Pancreas (tissue), 10 donors: ENCODE measurements at regions not wholly inside any gene's neighbourhood (a gene's known extent, or its start where the extent isn't known, plus 50 kb on each side); places are given as distances from the start of the nearest gene placed in this dataset.

Experiments
- ATAC-seq, 4 donors: fragments of 200-7000 bp; cut with Tn5 transposase; one replicate each; pipeline versions ENCODE4 v1.8.0 to v1.9.1; 2020; ENCODE audit warnings: mild to moderate bottlenecking in 4 of 4, moderate library complexity in 4 of 4
- DNase-seq, 6 donors: peaks; one replicate each; pipeline ENCODE4 v3.0.0-alpha.2; 2020
- FAIRE-seq: peaks from 2 replicates; lab custom pipeline; 2012; peaks lifted over from hg19 to GRCh38; lab: Jason Lieb, UNC
- H3K27ac ChIP-seq, 4 donors: fragments of 200-600 bp; sonication (generic); 1 replicate in 3 of 4; 2 replicates in 1 of 4; pipeline versions ENCODE4 v1.5.0 to v1.8.0; 2020
- H3K27me3 ChIP-seq, 4 donors: fragments of 200-600 bp; one replicate each; pipeline ENCODE4 v1.8.0; 2021
- H3K36me3 ChIP-seq, 3 donors: fragments of 200-600 bp; sonication (generic) in 1 of 3; one replicate each; pipeline versions ENCODE4 v1.5.0 to v1.8.0; 2020 to 2021
- H3K4me1 ChIP-seq, 3 donors: fragments of 200-600 bp; one replicate each; pipeline ENCODE4 v1.8.0; 2021
- H3K4me3 ChIP-seq, 4 donors: fragments of 200-600 bp; sonication (generic) in 2 of 4; one replicate each; pipeline versions ENCODE4 v1.5.0 to v1.8.0; 2020 to 2021
- H3K9me3 ChIP-seq, 4 donors: fragments of 200-600 bp; one replicate each; pipeline ENCODE4 v1.8.0; 2021
- WGBS, 2 donors: extraction: QIAGEN DNeasy Blood & Tissue Kit; methylation state at CpG; one replicate each; pipeline ENCODE4 v1.1.7; 2013; 5-methylcytosine and 5-hydroxymethylcytosine counted together
- intact Hi-C, 3 donors: fragments of 100-400 bp; cut with DNase I; formaldehyde crosslinking; loops; one replicate each; pipeline versions ENCODE4 v1.11.1 to v1.14.2; 2022
- TF ChIP-seq, protein P1 (sequence below), 4 donors: fragments of 200-600 bp; sonication (generic) in 3 of 4; IDR thresholded peaks; one replicate each; pipeline versions ENCODE4 v1.5.0 to v1.8.0; 2021; ENCODE audit warnings: antibody characterized with exemption in 4 of 4
- donor health status: healthy with polysubstance abuse.
- donor health status: DM: no; HTN: no; CAD: no; lungs with moderate emphysema.
- donor health status: DM: no; HTN: no; CAD: no.
- donor health status: control.
- donor health status: control.
- donor health status: Bipolar disorder and iron deficiency.
- donor health status: DM: yes; HTN: yes; CAD: no.
- donor health status: DM: no; HTN: no; CAD: no.
- donor health status: DM: no; HTN: no; CAD: no.
- donor health status: DM: yes; HTN: yes; CAD: no.

DNA sequence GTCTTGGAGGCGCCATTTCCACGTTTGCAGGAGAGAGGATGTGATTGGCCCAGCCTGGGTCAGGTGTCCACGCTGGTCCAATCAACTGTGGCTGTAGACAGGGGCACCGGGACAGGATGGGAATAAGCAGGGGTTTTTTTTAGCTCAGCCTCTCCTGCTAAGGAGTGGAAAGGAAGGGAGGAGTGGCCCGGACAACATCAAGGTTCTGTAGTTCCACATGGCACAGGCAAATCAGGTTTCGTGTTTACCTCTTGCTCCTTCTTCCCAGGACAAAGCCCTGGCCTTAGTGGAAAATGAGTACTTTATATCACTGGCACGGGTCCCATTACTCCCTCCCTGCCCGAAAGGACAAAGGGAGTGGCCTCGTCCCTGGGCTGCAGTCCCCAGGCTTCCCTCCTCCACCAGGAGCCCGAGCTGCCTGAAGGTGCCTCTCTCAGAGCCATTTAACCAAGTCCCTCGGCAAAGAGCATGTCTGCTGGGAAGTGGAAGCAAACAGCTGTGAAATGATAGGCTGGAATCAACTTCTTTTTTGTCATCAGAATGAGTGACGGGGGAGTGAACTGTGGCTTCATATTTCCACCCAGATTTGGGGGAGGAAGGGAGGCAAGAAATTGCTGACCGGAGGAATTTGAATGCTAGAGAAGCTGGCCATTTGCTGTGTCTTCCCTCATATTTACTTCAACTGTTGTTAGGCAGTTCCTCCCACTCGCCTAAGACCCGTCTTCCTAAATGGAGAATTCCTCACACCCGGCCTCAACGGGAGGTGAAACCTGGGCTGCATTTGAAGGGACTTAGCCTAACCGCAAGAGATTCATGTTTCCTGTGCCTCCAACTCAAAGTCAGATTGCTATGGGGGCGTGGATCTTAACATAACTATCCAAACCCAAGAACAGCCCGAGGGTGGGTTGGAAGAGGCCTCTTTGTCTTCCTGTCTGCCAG lies 84.9 kb upstream of the SLC44A3 start:
- 61 to 63% methylated on average over 20 of the region's 20 CpGs for WGBS, 2 donors
- Histone ChIP-seq H3K4me3 (no peak overlapping the region), H3K4me1 (peaks cover 0 to 5% (median 0%) of the 10 kb centered on the region in 3 donors), H3K36me3 (no peaks in the 10 kb centered on the region), H3K27ac (peak overlapping the region in 3 of 4 donors; percentile 2 to 55 (median 27)), H3K9me3 (no peaks in the 10 kb centered on the region), H3K27me3 (no peaks in the 10 kb centered on the region)
- ATAC-seq (peak; percentile 74 to 89 (median 83)), FAIRE-seq (no peak), DNase-seq (peak in 4 of 6 donors; percentile 60 to 74 (median 62))
- TF ChIP-seq, protein P1, sequence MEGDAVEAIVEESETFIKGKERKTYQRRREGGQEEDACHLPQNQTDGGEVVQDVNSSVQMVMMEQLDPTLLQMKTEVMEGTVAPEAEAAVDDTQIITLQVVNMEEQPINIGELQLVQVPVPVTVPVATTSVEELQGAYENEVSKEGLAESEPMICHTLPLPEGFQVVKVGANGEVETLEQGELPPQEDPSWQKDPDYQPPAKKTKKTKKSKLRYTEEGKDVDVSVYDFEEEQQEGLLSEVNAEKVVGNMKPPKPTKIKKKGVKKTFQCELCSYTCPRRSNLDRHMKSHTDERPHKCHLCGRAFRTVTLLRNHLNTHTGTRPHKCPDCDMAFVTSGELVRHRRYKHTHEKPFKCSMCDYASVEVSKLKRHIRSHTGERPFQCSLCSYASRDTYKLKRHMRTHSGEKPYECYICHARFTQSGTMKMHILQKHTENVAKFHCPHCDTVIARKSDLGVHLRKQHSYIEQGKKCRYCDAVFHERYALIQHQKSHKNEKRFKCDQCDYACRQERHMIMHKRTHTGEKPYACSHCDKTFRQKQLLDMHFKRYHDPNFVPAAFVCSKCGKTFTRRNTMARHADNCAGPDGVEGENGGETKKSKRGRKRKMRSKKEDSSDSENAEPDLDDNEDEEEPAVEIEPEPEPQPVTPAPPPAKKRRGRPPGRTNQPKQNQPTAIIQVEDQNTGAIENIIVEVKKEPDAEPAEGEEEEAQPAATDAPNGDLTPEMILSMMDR (IDR thresholded peaks at IDR 0.05) = no peak
- intact Hi-C loops = no loop called here

DNA sequence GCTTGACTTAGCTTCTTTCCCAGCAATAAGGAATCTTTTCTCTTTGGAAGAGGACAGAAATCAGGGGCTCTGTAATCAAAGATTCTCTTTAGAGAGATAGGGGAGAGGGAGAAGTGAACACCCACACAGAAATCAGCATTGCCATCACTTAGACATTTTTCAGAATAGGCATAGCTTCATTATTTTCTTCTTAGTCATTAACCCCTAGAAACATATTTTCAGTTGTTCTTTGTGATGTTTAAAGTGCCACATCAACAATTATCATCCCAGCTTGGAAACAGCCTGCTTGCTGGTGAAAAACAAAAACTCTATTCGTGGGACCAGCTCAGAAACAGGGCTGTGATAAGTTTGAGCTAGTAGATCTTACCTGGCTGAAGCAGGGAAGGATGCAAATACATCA lies 88.3 kb upstream of the SLC44A3 start:
- ATAC-seq (no peak), FAIRE-seq (no peak), DNase-seq (no peak)
- Histone ChIP-seq H3K27me3 (no peaks in the 10 kb centered on the region), H3K4me1 (peaks cover 0 to 8% (median 0%) of the 10 kb centered on the region in 3 donors), H3K4me3 (no peak overlapping the region), H3K36me3 (no peaks in the 10 kb centered on the region), H3K27ac (no peak overlapping the region), H3K9me3 (no peaks in the 10 kb centered on the region)
- 93 to 95% methylated on average over 1 of the region's 1 CpG for WGBS, 2 donors
- intact Hi-C loops = no loop called here
- TF ChIP-seq, protein P1 (IDR thresholded peaks at IDR 0.05) = no peak

DNA sequence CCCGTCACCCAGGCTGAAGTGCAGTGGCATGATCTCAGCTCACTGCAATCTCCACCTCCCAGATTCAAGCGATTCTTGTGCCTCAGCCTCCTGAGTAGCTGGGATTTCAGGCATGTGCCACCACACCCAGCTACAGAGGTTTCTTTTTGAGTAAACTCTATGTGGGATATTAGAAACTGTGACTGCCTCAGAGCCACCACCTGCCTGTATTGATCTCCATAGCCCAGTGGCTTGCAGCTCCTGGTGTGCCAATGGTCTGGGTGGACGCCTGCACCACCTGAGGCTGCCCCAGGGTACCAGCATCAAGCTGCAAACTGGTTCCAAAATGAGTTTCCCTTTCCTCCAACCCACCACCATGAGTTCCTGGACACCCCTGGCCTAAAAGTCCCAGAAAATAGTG lies 89.7 kb upstream of the SLC44A3 start:
- DNase-seq (no peak), ATAC-seq (no peak), FAIRE-seq (no peak)
- Histone ChIP-seq H3K4me3 (no peak overlapping the region), H3K4me1 (peaks cover 0 to 8% (median 0%) of the 10 kb centered on the region in 3 donors), H3K27me3 (no peaks in the 10 kb centered on the region), H3K9me3 (no peaks in the 10 kb centered on the region), H3K36me3 (no peaks in the 10 kb centered on the region), H3K27ac (no peak overlapping the region)
- TF ChIP-seq, protein P1 (IDR thresholded peaks at IDR 0.05) = no peak
- intact Hi-C loops = no loop called here
- WGBS, 2 donors = 80 to 96% methylated on average over 3 of the region's 3 CpGs

GRCh38 chr1:94729267-94729666 lies 90.9 kb upstream of the SLC44A3 start:
- DNase-seq (no peak), FAIRE-seq (no peak), ATAC-seq (peak in 2 of 4 donors; percentile 74 to 78)
- peaks cover 0 to 4% (median 0%) of the 10 kb centered on the region in 3 donors for H3K4me1 ChIP-seq
- intact Hi-C loops = no loop called here
- 86 to 88% methylated on average over 1 of the region's 1 CpG for WGBS, 2 donors
- H3K27ac ChIP-seq = peak overlapping the region in 1 of 4 donors; percentile 17
- no peaks in the 10 kb centered on the region for H3K9me3 ChIP-seq
- H3K27me3 ChIP-seq = no peaks in the 10 kb centered on the region
- no peaks in the 10 kb centered on the region for H3K36me3 ChIP-seq
- H3K4me3 ChIP-seq = no peak overlapping the region
- TF ChIP-seq, protein P1 (IDR thresholded peaks at IDR 0.05) = no peak
